ENCODE measurements at regions not wholly inside any gene's neighbourhood (a gene's known extent, or its start where the extent isn't known, plus 50 kb on each side); places are given as distances from the start of the nearest gene placed in this dataset.

- CTCF ChIA-PET, result no interaction called here
- DNase-seq (ENCODE audit: extremely low spot score), result no peak
- POLR2A ChIA-PET, result no interaction called here
- TF ChIP-seq SP1 (IDR thresholded peaks at IDR 0.05), result no peak
- TF ChIP-seq FOXM1 (IDR thresholded peaks at IDR 0.05; ENCODE audit: borderline replicate concordance), result no peak
- no peak for TF ChIP-seq BHLHE40 (IDR thresholded peaks at IDR 0.05; ENCODE audit: borderline replicate concordance)
- TF ChIP-seq HDGF (IDR thresholded peaks at IDR 0.05; ENCODE audit: borderline replicate concordance), result no peak
- TF ChIP-seq L3MBTL2 (conservative IDR thresholded peaks at IDR 0.05), result no peak
- no peak for TF ChIP-seq ELF4 (IDR thresholded peaks at IDR 0.05)
- no peak for TF ChIP-seq FOXK2 (IDR thresholded peaks at IDR 0.05)
- no peak for TF ChIP-seq TARDBP (IDR thresholded peaks at IDR 0.05)
- no peak for TF ChIP-seq PKNOX1 (IDR thresholded peaks at IDR 0.05)
Measured at GRCh38 chrX:5086388-5086787, 1142.3 kb downstream of the NLGN4X start.

- no peak for DNase-seq (ENCODE audit: extremely low spot score)
- TF ChIP-seq SP1 (IDR thresholded peaks at IDR 0.05) (no peak), LEF1 (IDR thresholded peaks at IDR 0.05; ENCODE audit: borderline replicate concordance) (no peak), SUZ12 (IDR thresholded peaks at IDR 0.05) (no peak), TARDBP (IDR thresholded peaks at IDR 0.05) (no peak), HDGF (IDR thresholded peaks at IDR 0.05; ENCODE audit: borderline replicate concordance) (no peak), BHLHE40 (IDR thresholded peaks at IDR 0.05; ENCODE audit: borderline replicate concordance) (no peak), NFRKB (IDR thresholded peaks at IDR 0.05) (no peak), ELF4 (IDR thresholded peaks at IDR 0.05) (no peak)
- CTCF ChIA-PET, result no interaction called here
- POLR2A ChIA-PET, result no interaction called here
Measured at GRCh38 chrX:5084279-5084678, 1144.4 kb downstream of the NLGN4X start.

- no peak for DNase-seq (ENCODE audit: extremely low spot score)
- ChIA-PET POLR2A (no interaction called here), CTCF (no interaction called here)
- TF ChIP-seq ARNT (IDR thresholded peaks at IDR 0.05), result no peak
- no peak for TF ChIP-seq ELF4 (IDR thresholded peaks at IDR 0.05)
- no peak for TF ChIP-seq SUZ12 (IDR thresholded peaks at IDR 0.05)
- TF ChIP-seq CTBP1 (IDR thresholded peaks at IDR 0.05; ENCODE audit: borderline replicate concordance), result no peak
- no peak for TF ChIP-seq L3MBTL2 (conservative IDR thresholded peaks at IDR 0.05)
- TF ChIP-seq FOXK2 (IDR thresholded peaks at IDR 0.05), result no peak
- TF ChIP-seq TARDBP (IDR thresholded peaks at IDR 0.05), result no peak
- TF ChIP-seq FOXM1 (IDR thresholded peaks at IDR 0.05; ENCODE audit: borderline replicate concordance), result no peak
- TF ChIP-seq SP1 (IDR thresholded peaks at IDR 0.05), result no peak
- TF ChIP-seq NFRKB (IDR thresholded peaks at IDR 0.05), result no peak
- TF ChIP-seq FOXA1 (IDR thresholded peaks at IDR 0.05), result no peak
- TF ChIP-seq PKNOX1 (IDR thresholded peaks at IDR 0.05), result no peak
- no peak for TF ChIP-seq LEF1 (IDR thresholded peaks at IDR 0.05; ENCODE audit: borderline replicate concordance)
- no peak for TF ChIP-seq BHLHE40 (IDR thresholded peaks at IDR 0.05; ENCODE audit: borderline replicate concordance)
Measured at GRCh38 chrX:5082705-5083104, 1146.0 kb downstream of the NLGN4X start.

- no peak for TF ChIP-seq FOXM1 (IDR thresholded peaks at IDR 0.05; ENCODE audit: borderline replicate concordance)
- TF ChIP-seq HDGF (IDR thresholded peaks at IDR 0.05; ENCODE audit: borderline replicate concordance), result no peak
- no peak for TF ChIP-seq CTBP1 (IDR thresholded peaks at IDR 0.05; ENCODE audit: borderline replicate concordance)
- no peak for TF ChIP-seq TARDBP (IDR thresholded peaks at IDR 0.05)
- TF ChIP-seq SP1 (IDR thresholded peaks at IDR 0.05), result no peak
- no peak for TF ChIP-seq PKNOX1 (IDR thresholded peaks at IDR 0.05)
- no peak for DNase-seq (ENCODE audit: extremely low spot score)
- ChIA-PET POLR2A (no interaction called here), CTCF (no interaction called here)
Measured at GRCh38 chrX:5080791-5081190, 1147.9 kb downstream of the NLGN4X start.

- TF ChIP-seq ELF4 (IDR thresholded peaks at IDR 0.05), result no peak
- no peak for TF ChIP-seq NFRKB (IDR thresholded peaks at IDR 0.05)
- no peak for TF ChIP-seq ZNF384 (IDR thresholded peaks at IDR 0.05)
- TF ChIP-seq TARDBP (IDR thresholded peaks at IDR 0.05), result no peak
- no peak for TF ChIP-seq LEF1 (IDR thresholded peaks at IDR 0.05; ENCODE audit: borderline replicate concordance)
- TF ChIP-seq SUZ12 (IDR thresholded peaks at IDR 0.05), result no peak
- no peak for TF ChIP-seq ARNT (IDR thresholded peaks at IDR 0.05)
- no peak for TF ChIP-seq CTBP1 (IDR thresholded peaks at IDR 0.05; ENCODE audit: borderline replicate concordance)
- no peak for TF ChIP-seq PKNOX1 (IDR thresholded peaks at IDR 0.05)
- no peak for TF ChIP-seq HDGF (IDR thresholded peaks at IDR 0.05; ENCODE audit: borderline replicate concordance)
- TF ChIP-seq BHLHE40 (IDR thresholded peaks at IDR 0.05; ENCODE audit: borderline replicate concordance), result no peak
- TF ChIP-seq FOXM1 (IDR thresholded peaks at IDR 0.05; ENCODE audit: borderline replicate concordance), result no peak
- no peak for TF ChIP-seq SP1 (IDR thresholded peaks at IDR 0.05)
- POLR2A ChIA-PET, result no interaction called here
- no peak for DNase-seq (ENCODE audit: extremely low spot score)
- CTCF ChIA-PET, result no interaction called here
Measured at GRCh38 chrX:5068550-5068949, 1160.1 kb downstream of the NLGN4X start.

- DNase-seq (ENCODE audit: extremely low spot score), result no peak
- CTCF ChIA-PET, result no interaction called here
- TF ChIP-seq FOXM1 (IDR thresholded peaks at IDR 0.05; ENCODE audit: borderline replicate concordance) (no peak), ZNF384 (IDR thresholded peaks at IDR 0.05) (no peak), L3MBTL2 (conservative IDR thresholded peaks at IDR 0.05) (no peak), NFRKB (IDR thresholded peaks at IDR 0.05) (no peak), CTBP1 (IDR thresholded peaks at IDR 0.05; ENCODE audit: borderline replicate concordance) (no peak), SP1 (IDR thresholded peaks at IDR 0.05) (no peak), BHLHE40 (IDR thresholded peaks at IDR 0.05; ENCODE audit: borderline replicate concordance) (no peak), HDGF (IDR thresholded peaks at IDR 0.05; ENCODE audit: borderline replicate concordance) (no peak), FOXK2 (IDR thresholded peaks at IDR 0.05) (no peak)
- POLR2A ChIA-PET, result no interaction called here
Measured at GRCh38 chrX:5057786-5058185, 1170.9 kb downstream of the NLGN4X start.
